ENCODE measurements at regions not wholly inside any gene's neighbourhood (a gene's known extent, or its start where the extent isn't known, plus 50 kb on each side); places are given as distances from the start of the nearest gene placed in this dataset.

DNA sequence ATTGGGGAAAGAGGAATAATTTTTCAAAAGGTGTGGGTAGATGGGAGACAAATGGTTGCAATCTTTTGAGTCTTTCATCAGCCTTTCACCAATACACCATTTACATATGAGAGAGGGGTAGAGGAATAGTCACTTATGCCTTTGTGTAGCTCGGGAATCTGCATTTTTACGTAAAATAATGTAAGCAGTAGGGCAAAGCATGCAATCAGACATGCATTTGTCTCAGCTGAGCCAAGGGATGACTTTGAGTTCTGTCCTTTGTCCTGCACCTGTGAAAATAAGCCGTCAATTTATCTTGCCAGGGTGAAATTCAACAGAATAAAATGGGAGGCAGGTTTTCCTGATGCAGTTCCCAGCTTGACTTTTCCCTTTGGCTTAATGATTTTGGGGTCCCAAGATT lies 1473.4 kb upstream of the TENM3 start:
- Histone ChIP-seq H3K36me3 (ENCODE audit: control insufficient read depth in 2 of 2, extremely low read depth in 1 of 2, insufficient read depth in 1 of 2, low read length in 1 of 2) (no peaks in the 10 kb centered on the region), H3K27ac (ENCODE audit: low read length) (no peak overlapping the region), H3K4me1 (ENCODE audit: control insufficient read depth in 1 of 2, extremely low read depth in 1 of 2, insufficient read depth in 2 of 2, low read length in 2 of 2) (no peaks in the 10 kb centered on the region), H3K4me3 (ENCODE audit: control insufficient read depth in 1 of 2, extremely low read depth in 1 of 2, low read length in 1 of 2) (no peak overlapping the region), H3K27me3 (replicated peaks in 1 of 2; ENCODE audit: control insufficient read depth in 2 of 2, extremely low read depth in 1 of 2, insufficient read depth in 2 of 2, low read length in 1 of 2) (no peaks in the 10 kb centered on the region), H3K9me3 (no peaks in the 10 kb centered on the region)
- DNase-seq (no peak), ATAC-seq (replicated peaks in 1 of 4) (no peak)
- POLR2A ChIA-PET: no interaction called here
- Mint-ChIP-seq H3K27ac (no peak overlapping the region), H3K9me3 (peaks cover 6 to 15% (median 15%) of the 10 kb centered on the region in 3 donors), H3K36me3 (no peaks in the 10 kb centered on the region), H3K4me1 (no peaks in the 10 kb centered on the region), H3K27me3 (no peaks in the 10 kb centered on the region), H3K4me3 (no peak overlapping the region)
- CTCF ChIA-PET: no interaction called here
- WGBS (ENCODE audit: insufficient coverage): 64% methylated on average over 3 of the region's 3 CpGs

DNA sequence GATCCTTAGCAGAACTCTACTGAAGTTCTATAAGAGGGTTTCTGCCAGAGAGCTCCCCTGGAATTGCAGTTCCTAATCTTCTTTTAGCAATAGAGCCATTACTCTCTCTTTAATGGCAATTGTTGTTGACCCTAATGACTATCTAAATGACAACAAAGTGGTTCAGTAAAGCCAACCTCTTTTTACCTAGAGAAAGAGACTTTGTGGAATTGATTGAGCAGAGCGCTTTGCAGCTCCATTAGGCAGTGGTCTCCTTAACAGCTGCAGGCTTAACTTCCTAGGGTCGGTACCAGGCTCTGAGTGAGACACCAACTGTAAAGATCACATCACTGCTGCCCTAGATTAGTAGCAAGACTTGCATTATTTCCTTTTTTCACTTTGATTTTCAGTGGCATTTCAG lies 1472.9 kb upstream of the TENM3 start:
- H3K36me3 Mint-ChIP-seq: no peaks in the 10 kb centered on the region
- H3K4me1 ChIP-seq (ENCODE audit: control insufficient read depth in 1 of 2, extremely low read depth in 1 of 2, insufficient read depth in 2 of 2, low read length in 2 of 2): no peaks in the 10 kb centered on the region

GRCh38 chr4:180784940-180785339 lies 1458.3 kb upstream of the TENM3 start:
- no peak overlapping the region for H3K27ac ChIP-seq (ENCODE audit: low read length)
- no peaks in the 10 kb centered on the region for H3K4me1 ChIP-seq (ENCODE audit: control insufficient read depth in 1 of 2, extremely low read depth in 1 of 2, insufficient read depth in 2 of 2, low read length in 2 of 2)
- 100% methylated on average over 2 of the region's 5 CpGs for WGBS (ENCODE audit: insufficient coverage)
- no peak for DNase-seq
- no peak for ATAC-seq (replicated peaks in 1 of 4)
- Mint-ChIP-seq H3K4me3 (no peak overlapping the region), H3K4me1 (no peaks in the 10 kb centered on the region), H3K27ac (no peak overlapping the region), H3K27me3 (no peaks in the 10 kb centered on the region), H3K36me3 (no peaks in the 10 kb centered on the region), H3K9me3 (peaks cover 0 to 4% (median 4%) of the 10 kb centered on the region in 3 donors)
- no peaks in the 10 kb centered on the region for H3K27me3 ChIP-seq (replicated peaks in 1 of 2; ENCODE audit: control insufficient read depth in 2 of 2, extremely low read depth in 1 of 2, insufficient read depth in 2 of 2, low read length in 1 of 2)
- H3K36me3 ChIP-seq (ENCODE audit: control insufficient read depth in 2 of 2, extremely low read depth in 1 of 2, insufficient read depth in 1 of 2, low read length in 1 of 2): no peaks in the 10 kb centered on the region
- H3K9me3 ChIP-seq: no peaks in the 10 kb centered on the region
- CTCF ChIA-PET: no interaction called here
- POLR2A ChIA-PET: no interaction called here
- H3K4me3 ChIP-seq (ENCODE audit: control insufficient read depth in 1 of 2, extremely low read depth in 1 of 2, low read length in 1 of 2): no peak overlapping the region

More for the DNA sequence above, 1472.9 kb upstream of the TENM3 start:
- H3K27ac ChIP-seq (ENCODE audit: low read length): no peak overlapping the region
- H3K4me1 Mint-ChIP-seq: no peaks in the 10 kb centered on the region
- CTCF ChIA-PET: no interaction called here
- no peak for ATAC-seq (replicated peaks in 1 of 4)
- no peaks in the 10 kb centered on the region for H3K9me3 ChIP-seq
- H3K9me3 Mint-ChIP-seq: peaks cover 6 to 15% (median 15%) of the 10 kb centered on the region in 3 donors
- H3K27ac Mint-ChIP-seq: no peak overlapping the region
- H3K27me3 Mint-ChIP-seq: no peaks in the 10 kb centered on the region
- POLR2A ChIA-PET: no interaction called here
- WGBS (ENCODE audit: insufficient coverage): 17% methylated on average over 1 of the region's 2 CpGs
- H3K4me3 ChIP-seq (ENCODE audit: control insufficient read depth in 1 of 2, extremely low read depth in 1 of 2, low read length in 1 of 2): no peak overlapping the region
- no peak for DNase-seq
- no peaks in the 10 kb centered on the region for H3K27me3 ChIP-seq (replicated peaks in 1 of 2; ENCODE audit: control insufficient read depth in 2 of 2, extremely low read depth in 1 of 2, insufficient read depth in 2 of 2, low read length in 1 of 2)
- no peaks in the 10 kb centered on the region for H3K36me3 ChIP-seq (ENCODE audit: control insufficient read depth in 2 of 2, extremely low read depth in 1 of 2, insufficient read depth in 1 of 2, low read length in 1 of 2)
- H3K4me3 Mint-ChIP-seq: no peak overlapping the region

DNA sequence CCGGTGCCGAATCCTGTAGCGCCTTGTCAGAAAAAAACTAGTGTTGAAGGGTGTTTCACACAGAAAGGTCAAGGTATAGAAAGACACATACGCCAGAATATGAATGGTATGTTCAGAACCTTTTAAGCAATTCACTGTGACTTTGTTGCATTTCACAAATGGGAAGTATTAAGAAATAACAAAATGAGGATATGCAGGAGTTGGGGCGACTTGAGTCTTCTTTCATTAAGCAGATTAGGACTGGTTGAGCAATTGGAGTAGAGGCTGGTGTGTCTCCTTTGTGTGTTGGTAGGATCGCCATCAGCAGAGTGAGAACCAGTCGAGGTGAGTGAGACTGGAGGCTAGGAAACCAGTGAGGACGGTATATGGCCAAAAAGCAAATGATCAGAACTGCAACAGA lies 1454.5 kb upstream of the TENM3 start:
- no peak overlapping the region for H3K4me3 ChIP-seq (ENCODE audit: control insufficient read depth in 1 of 2, extremely low read depth in 1 of 2, low read length in 1 of 2)
- DNase-seq: no peak
- Mint-ChIP-seq H3K27ac (no peak overlapping the region), H3K36me3 (no peaks in the 10 kb centered on the region), H3K4me3 (no peak overlapping the region), H3K9me3 (peaks cover 0 to 4% (median 0%) of the 10 kb centered on the region in 3 donors), H3K27me3 (no peaks in the 10 kb centered on the region), H3K4me1 (no peaks in the 10 kb centered on the region)
- ChIA-PET POLR2A (no interaction called here), CTCF (no interaction called here)
- 100% methylated on average over 4 of the region's 8 CpGs for WGBS (ENCODE audit: insufficient coverage)
- no peaks in the 10 kb centered on the region for H3K9me3 ChIP-seq
- H3K27me3 ChIP-seq (replicated peaks in 1 of 2; ENCODE audit: control insufficient read depth in 2 of 2, extremely low read depth in 1 of 2, insufficient read depth in 2 of 2, low read length in 1 of 2): no peaks in the 10 kb centered on the region
- no peaks in the 10 kb centered on the region for H3K36me3 ChIP-seq (ENCODE audit: control insufficient read depth in 2 of 2, extremely low read depth in 1 of 2, insufficient read depth in 1 of 2, low read length in 1 of 2)
- H3K27ac ChIP-seq (ENCODE audit: low read length): no peak overlapping the region
- ATAC-seq (replicated peaks in 1 of 4): no peak
- no peaks in the 10 kb centered on the region for H3K4me1 ChIP-seq (ENCODE audit: control insufficient read depth in 1 of 2, extremely low read depth in 1 of 2, insufficient read depth in 2 of 2, low read length in 2 of 2)

DNA sequence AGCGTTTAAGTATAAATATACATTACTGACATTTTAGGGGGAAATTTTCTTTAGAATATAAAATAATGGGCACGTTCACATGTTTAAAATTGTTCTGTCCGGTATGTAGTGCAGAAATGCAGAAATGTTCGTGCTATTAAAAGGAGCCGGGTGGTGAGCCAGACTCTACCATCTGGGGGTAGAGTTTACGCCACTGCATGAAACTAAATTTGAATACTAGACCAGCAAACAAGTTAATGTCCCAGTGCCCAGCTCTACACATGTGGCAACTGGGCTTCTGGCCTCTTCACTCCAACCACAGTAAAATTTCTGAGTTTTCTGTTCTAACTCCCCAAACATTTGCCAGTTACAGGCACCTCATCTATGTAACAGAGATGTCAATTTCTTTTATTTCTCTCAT lies 1453.3 kb upstream of the TENM3 start:
- Mint-ChIP-seq H3K27me3 (no peaks in the 10 kb centered on the region), H3K4me3 (no peak overlapping the region), H3K4me1 (no peaks in the 10 kb centered on the region), H3K9me3 (peaks cover 0 to 4% (median 0%) of the 10 kb centered on the region in 3 donors), H3K36me3 (no peaks in the 10 kb centered on the region), H3K27ac (no peak overlapping the region)
- DNase-seq: no peak
- H3K4me1 ChIP-seq (ENCODE audit: control insufficient read depth in 1 of 2, extremely low read depth in 1 of 2, insufficient read depth in 2 of 2, low read length in 2 of 2): no peaks in the 10 kb centered on the region
- CTCF ChIA-PET: no interaction called here
- POLR2A ChIA-PET: no interaction called here
- no peaks in the 10 kb centered on the region for H3K27me3 ChIP-seq (replicated peaks in 1 of 2; ENCODE audit: control insufficient read depth in 2 of 2, extremely low read depth in 1 of 2, insufficient read depth in 2 of 2, low read length in 1 of 2)
- WGBS (ENCODE audit: insufficient coverage): 100% methylated on average over 2 of the region's 6 CpGs
- no peak overlapping the region for H3K27ac ChIP-seq (ENCODE audit: low read length)
- H3K36me3 ChIP-seq (ENCODE audit: control insufficient read depth in 2 of 2, extremely low read depth in 1 of 2, insufficient read depth in 1 of 2, low read length in 1 of 2): no peaks in the 10 kb centered on the region
- no peaks in the 10 kb centered on the region for H3K9me3 ChIP-seq
- no peak for ATAC-seq (replicated peaks in 1 of 4)
- H3K4me3 ChIP-seq (ENCODE audit: control insufficient read depth in 1 of 2, extremely low read depth in 1 of 2, low read length in 1 of 2): no peak overlapping the region

DNA sequence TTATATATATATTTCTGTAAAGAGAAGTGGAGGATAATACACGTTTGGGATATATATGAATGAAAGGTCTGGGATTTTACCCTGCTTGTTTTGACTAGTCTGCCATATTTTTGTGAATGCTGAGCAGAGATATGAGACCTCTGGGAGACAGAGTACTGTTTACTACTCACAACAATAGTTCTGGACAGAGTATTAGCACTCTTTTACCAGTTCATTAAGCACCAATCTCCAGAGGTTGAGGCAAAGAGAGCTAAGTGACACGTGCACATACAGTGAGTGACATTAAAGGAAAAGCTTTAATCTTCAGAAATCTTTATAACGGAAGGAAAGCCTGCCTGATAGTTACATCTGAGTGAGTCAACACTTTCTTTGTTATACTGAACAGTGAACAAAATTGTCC lies 1452.7 kb upstream of the TENM3 start:
- no peak overlapping the region for H3K27ac ChIP-seq (ENCODE audit: low read length)
- H3K9me3 Mint-ChIP-seq: peaks cover 0 to 4% (median 0%) of the 10 kb centered on the region in 3 donors
- H3K4me3 ChIP-seq (ENCODE audit: control insufficient read depth in 1 of 2, extremely low read depth in 1 of 2, low read length in 1 of 2): no peak overlapping the region
- H3K36me3 Mint-ChIP-seq: no peaks in the 10 kb centered on the region
- no peak overlapping the region for H3K4me3 Mint-ChIP-seq
- ChIA-PET POLR2A (no interaction called here), CTCF (no interaction called here)
- no peaks in the 10 kb centered on the region for H3K4me1 Mint-ChIP-seq
- no peaks in the 10 kb centered on the region for H3K4me1 ChIP-seq (ENCODE audit: control insufficient read depth in 1 of 2, extremely low read depth in 1 of 2, insufficient read depth in 2 of 2, low read length in 2 of 2)
- WGBS (ENCODE audit: insufficient coverage): no CpG with 5 or more reads among the region's 3 CpGs
- no peak overlapping the region for H3K27ac Mint-ChIP-seq
- no peaks in the 10 kb centered on the region for H3K27me3 ChIP-seq (replicated peaks in 1 of 2; ENCODE audit: control insufficient read depth in 2 of 2, extremely low read depth in 1 of 2, insufficient read depth in 2 of 2, low read length in 1 of 2)
- no peaks in the 10 kb centered on the region for H3K9me3 ChIP-seq
- DNase-seq (no peak), ATAC-seq (replicated peaks in 1 of 4) (no peak)
- H3K36me3 ChIP-seq (ENCODE audit: control insufficient read depth in 2 of 2, extremely low read depth in 1 of 2, insufficient read depth in 1 of 2, low read length in 1 of 2): no peaks in the 10 kb centered on the region
- no peaks in the 10 kb centered on the region for H3K27me3 Mint-ChIP-seq

- Mint-ChIP-seq H3K27me3 (no peaks in the 10 kb centered on the region), H3K4me1 (no peaks in the 10 kb centered on the region), H3K4me3 (no peak overlapping the region), H3K36me3 (no peaks in the 10 kb centered on the region), H3K27ac (no peak overlapping the region), H3K9me3 (peaks cover 0 to 3% (median 0%) of the 10 kb centered on the region in 3 donors)
- no peak for ATAC-seq (replicated peaks in 1 of 4)
- ChIA-PET POLR2A (no interaction called here), CTCF (no interaction called here)
- Histone ChIP-seq H3K27ac (ENCODE audit: low read length) (no peak overlapping the region), H3K4me3 (ENCODE audit: control insufficient read depth in 1 of 2, extremely low read depth in 1 of 2, low read length in 1 of 2) (no peak overlapping the region), H3K9me3 (no peaks in the 10 kb centered on the region), H3K4me1 (ENCODE audit: control insufficient read depth in 1 of 2, extremely low read depth in 1 of 2, insufficient read depth in 2 of 2, low read length in 2 of 2) (no peaks in the 10 kb centered on the region), H3K36me3 (ENCODE audit: control insufficient read depth in 2 of 2, extremely low read depth in 1 of 2, insufficient read depth in 1 of 2, low read length in 1 of 2) (no peaks in the 10 kb centered on the region), H3K27me3 (replicated peaks in 1 of 2; ENCODE audit: control insufficient read depth in 2 of 2, extremely low read depth in 1 of 2, insufficient read depth in 2 of 2, low read length in 1 of 2) (no peaks in the 10 kb centered on the region)
- DNase-seq: no peak
Observed at GRCh38 chr4:180792541-180792940, 1450.7 kb upstream of the TENM3 start.
